Lower lobe of right lung (tissue), 2 donors: ENCODE measurements at regions not wholly inside any gene's neighbourhood (a gene's known extent, or its start where the extent isn't known, plus 50 kb on each side); places are given as distances from the start of the nearest gene placed in this dataset.

Source experiments
- ATAC-seq, 2 donors: fragments of 200-7000 bp; cut with Tn5 transposase; one replicate each; pipeline ENCODE4 v1.9.1; 2020 to 2022; ENCODE audit warnings: mild to moderate bottlenecking in 2 of 2, moderate library complexity in 2 of 2
- DNase-seq: peaks from one replicate; pipeline ENCODE4 v3.0.0-alpha.2; 2020
- H3K27ac ChIP-seq: fragments of 200-600 bp; one replicate; pipeline ENCODE4 v1.8.0; 2022
- H3K27me3 ChIP-seq: fragments of 200-600 bp; one replicate; pipeline ENCODE4 v1.8.0; 2022; ENCODE audit warnings: low read depth
- H3K36me3 ChIP-seq: fragments of 200-600 bp; one replicate; pipeline ENCODE4 v1.8.0; 2022; ENCODE audit warnings: mild to moderate bottlenecking
- H3K4me1 ChIP-seq: fragments of 200-600 bp; one replicate; pipeline ENCODE4 v1.8.0; 2022
- H3K4me3 ChIP-seq: fragments of 200-600 bp; one replicate; pipeline ENCODE4 v1.8.0; 2022; ENCODE audit warnings: mild to moderate bottlenecking
- H3K9me3 ChIP-seq: fragments of 200-600 bp; one replicate; pipeline ENCODE4 v1.8.0; 2022
- intact Hi-C: fragments of 100-400 bp; cut with DNase I; formaldehyde crosslinking; loops from one replicate; pipeline ENCODE4 v1.11.0; 2022
- TF ChIP-seq, protein P1 (sequence below): fragments of 200-600 bp; IDR thresholded peaks from one replicate; pipeline ENCODE4 v1.8.0; 2022; ENCODE audit warnings: antibody characterized with exemption, mild to moderate bottlenecking
- donor health status: DM: no; HTN: yes; CAD: no; lungs with severe emphysema.

DNA sequence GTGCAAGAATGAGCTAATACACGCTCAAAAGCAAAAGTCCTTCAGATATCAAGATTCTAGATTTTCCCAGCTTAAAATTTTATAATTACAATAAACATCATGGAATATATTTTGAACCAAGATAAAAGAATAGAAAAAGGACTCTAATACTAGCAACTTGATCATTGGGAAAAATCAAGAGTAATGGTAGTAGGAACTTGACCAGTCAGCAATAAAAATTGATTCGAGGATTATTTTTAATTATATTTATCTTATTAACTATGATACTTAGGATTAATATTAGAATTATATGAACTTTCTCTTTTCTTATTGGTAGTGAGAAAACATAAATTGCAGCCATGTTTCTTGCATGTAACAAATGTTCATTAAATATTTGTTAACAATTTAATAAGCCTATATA is 152.0 kb downstream of the GNAI1 start:
- H3K27ac ChIP-seq: no peak overlapping the region
- H3K4me1 ChIP-seq: no peaks in the 10 kb centered on the region
- H3K4me3 ChIP-seq: no peak overlapping the region
- H3K9me3 ChIP-seq: no peaks in the 10 kb centered on the region
- H3K36me3 ChIP-seq: no peaks in the 10 kb centered on the region
- no peaks in the 10 kb centered on the region for H3K27me3 ChIP-seq
- no peak for DNase-seq
- TF ChIP-seq, protein P1, sequence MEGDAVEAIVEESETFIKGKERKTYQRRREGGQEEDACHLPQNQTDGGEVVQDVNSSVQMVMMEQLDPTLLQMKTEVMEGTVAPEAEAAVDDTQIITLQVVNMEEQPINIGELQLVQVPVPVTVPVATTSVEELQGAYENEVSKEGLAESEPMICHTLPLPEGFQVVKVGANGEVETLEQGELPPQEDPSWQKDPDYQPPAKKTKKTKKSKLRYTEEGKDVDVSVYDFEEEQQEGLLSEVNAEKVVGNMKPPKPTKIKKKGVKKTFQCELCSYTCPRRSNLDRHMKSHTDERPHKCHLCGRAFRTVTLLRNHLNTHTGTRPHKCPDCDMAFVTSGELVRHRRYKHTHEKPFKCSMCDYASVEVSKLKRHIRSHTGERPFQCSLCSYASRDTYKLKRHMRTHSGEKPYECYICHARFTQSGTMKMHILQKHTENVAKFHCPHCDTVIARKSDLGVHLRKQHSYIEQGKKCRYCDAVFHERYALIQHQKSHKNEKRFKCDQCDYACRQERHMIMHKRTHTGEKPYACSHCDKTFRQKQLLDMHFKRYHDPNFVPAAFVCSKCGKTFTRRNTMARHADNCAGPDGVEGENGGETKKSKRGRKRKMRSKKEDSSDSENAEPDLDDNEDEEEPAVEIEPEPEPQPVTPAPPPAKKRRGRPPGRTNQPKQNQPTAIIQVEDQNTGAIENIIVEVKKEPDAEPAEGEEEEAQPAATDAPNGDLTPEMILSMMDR: no peak
- intact Hi-C loops: no loop called here
- ATAC-seq: no peak

DNA sequence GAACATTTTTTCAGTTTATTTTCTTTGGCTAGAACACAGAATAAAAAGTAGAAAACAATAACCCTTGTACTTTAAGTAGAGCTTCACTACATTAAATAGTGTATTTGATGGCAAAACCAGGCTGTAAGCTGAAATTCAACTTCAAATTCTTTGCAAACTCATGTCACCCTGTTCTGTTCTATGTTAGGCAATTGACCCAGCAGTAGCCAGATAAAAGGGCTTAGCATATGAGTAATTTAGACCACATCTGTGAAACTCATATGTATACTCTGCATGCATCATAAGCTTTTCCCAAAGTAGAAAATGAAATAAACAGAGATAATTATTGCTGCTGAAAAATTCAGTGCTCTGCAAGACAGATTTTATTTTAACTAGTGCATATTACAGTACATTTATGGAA is 150.2 kb downstream of the GNAI1 start:
- TF ChIP-seq, protein P1: no peak
- intact Hi-C loops: no loop called here
- Histone ChIP-seq H3K27ac (no peak overlapping the region), H3K4me3 (no peak overlapping the region), H3K4me1 (no peaks in the 10 kb centered on the region), H3K27me3 (no peaks in the 10 kb centered on the region), H3K36me3 (no peaks in the 10 kb centered on the region), H3K9me3 (no peaks in the 10 kb centered on the region)
- ATAC-seq (no peak), DNase-seq (no peak)

DNA sequence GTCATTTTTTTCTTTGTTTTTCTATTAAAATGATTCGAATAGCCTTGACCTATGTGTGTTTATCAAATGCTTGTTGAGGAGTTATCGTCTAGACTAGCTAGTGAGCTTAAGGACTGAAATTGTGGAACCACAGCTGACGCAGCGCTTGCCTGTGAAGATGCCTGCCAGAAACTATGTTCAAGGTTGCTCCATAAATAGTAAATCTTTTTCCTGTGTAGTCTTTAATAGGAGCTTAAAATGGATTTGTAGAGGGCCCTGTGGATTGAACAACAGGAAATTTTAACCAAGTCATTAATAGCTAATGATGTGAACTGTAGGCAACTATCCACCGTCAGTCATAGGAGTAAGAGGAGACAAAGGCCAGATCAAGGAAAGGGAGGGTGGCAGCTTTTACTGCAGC is 145.1 kb downstream of the GNAI1 start:
- Histone ChIP-seq H3K27ac (no peak overlapping the region), H3K27me3 (no peaks in the 10 kb centered on the region), H3K9me3 (no peaks in the 10 kb centered on the region), H3K4me1 (peaks cover 15% of the 10 kb centered on the region), H3K36me3 (no peaks in the 10 kb centered on the region), H3K4me3 (no peak overlapping the region)
- DNase-seq: no peak
- TF ChIP-seq, protein P1: no peak
- intact Hi-C loops: no loop called here
- no peak for ATAC-seq

DNA sequence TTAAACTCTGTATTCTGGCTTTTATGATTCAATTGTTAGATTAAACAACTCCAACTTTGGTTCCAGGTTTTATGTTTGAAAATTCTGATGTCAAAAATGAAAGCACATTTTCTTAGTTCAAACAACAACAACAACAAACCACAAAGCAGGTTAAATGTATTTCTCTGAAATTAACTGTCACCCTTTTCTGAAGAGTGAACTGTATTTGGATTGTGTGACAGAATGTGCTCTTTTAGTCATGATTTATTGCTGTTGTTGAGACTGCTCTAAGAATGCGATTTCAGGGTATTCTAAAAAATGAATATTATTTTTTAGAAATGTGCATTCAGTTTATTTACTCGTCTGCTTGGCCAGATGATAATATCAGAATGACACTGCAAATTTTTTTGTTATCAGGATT is 144.1 kb downstream of the GNAI1 start:
- Histone ChIP-seq H3K9me3 (no peaks in the 10 kb centered on the region), H3K4me1 (peaks cover 15% of the 10 kb centered on the region), H3K27ac (no peak overlapping the region), H3K4me3 (no peak overlapping the region), H3K27me3 (no peaks in the 10 kb centered on the region), H3K36me3 (no peaks in the 10 kb centered on the region)
- DNase-seq (no peak), ATAC-seq (no peak)
- intact Hi-C loops: no loop called here
- TF ChIP-seq, protein P1: no peak

DNA sequence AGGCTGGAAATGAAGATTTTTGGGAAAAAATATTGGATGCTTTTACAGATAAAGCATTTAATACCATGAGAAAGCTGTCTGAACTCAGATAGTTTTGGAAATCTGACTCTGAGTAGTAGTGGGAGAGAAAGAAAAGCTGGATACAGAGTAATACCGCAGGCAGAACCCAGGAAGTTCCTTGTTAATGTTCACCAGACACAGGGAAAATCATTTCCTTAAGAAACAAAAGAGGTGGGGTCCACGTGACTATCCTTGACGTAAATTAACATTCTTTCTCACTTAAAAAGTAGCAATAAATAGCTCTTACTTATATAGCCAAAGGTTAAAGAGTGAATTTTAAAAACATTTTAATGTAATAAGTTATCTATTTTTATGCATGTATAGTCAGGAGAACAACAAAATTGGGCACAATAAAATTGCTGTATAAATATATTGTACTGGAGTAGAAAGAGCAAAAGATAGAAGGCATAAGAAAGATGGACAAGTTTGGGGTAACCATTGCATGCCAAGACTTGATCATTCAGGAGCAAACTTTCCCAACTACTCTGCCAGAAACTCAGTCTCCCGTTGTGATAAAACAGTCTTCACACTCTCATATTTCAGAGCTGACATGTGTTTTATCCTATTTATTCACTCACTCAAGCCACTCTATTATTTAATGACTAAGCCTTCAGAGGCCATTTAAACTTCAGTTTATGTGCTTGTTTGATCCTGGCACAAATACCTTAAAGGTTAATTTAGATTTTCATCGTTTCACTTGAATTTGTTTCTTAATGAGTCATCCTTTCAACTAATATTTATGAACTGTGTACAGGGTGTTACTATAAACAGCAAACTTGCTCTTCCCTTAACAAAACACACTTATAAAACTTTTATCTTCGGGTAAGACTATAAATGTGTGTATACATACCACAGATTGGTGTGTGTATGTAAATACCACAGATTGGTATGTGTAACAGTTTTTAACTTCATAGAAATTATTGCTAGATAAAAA is 143.1 kb downstream of the GNAI1 start:
- intact Hi-C loops: no loop called here
- H3K27ac ChIP-seq: peak overlapping the region; percentile 14
- TF ChIP-seq, protein P1: no peak
- H3K4me3 ChIP-seq: no peak overlapping the region
- DNase-seq: no peak
- peak in 1 of 2 donors; percentile 59 for ATAC-seq
- H3K4me1 ChIP-seq: peaks cover 15% of the 10 kb centered on the region
- H3K36me3 ChIP-seq: no peaks in the 10 kb centered on the region
- H3K9me3 ChIP-seq: no peaks in the 10 kb centered on the region
- H3K27me3 ChIP-seq: no peaks in the 10 kb centered on the region
